ENCODE measurements at regions not wholly inside any gene's neighbourhood (a gene's known extent, or its start where the extent isn't known, plus 50 kb on each side); places are given as distances from the start of the nearest gene placed in this dataset.
A peak's percentile ranks its signal among the peaks of the same experiment; 100 is the strongest.

DNA sequence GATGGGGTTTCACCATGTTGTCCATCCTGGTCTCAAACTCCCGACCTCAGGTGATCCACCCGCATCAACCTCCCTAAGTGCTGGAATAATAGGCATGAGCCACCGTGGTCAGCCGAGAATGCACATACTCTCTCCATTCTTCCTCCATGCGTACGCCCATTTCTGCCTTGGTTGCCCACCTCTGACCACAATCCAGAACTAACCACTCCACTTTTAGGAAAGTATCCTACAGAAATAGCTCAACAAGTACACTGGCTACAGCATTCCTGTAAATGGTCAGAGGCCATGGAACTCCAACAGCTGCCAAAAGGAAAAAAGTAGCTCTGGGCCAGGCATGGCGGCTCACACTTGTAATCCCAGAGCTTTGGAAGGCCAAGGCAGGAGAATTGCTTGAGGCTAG is 60.7 kb downstream of the IRF2BPL start (continued):
- TF ChIP-seq, protein P1, sequence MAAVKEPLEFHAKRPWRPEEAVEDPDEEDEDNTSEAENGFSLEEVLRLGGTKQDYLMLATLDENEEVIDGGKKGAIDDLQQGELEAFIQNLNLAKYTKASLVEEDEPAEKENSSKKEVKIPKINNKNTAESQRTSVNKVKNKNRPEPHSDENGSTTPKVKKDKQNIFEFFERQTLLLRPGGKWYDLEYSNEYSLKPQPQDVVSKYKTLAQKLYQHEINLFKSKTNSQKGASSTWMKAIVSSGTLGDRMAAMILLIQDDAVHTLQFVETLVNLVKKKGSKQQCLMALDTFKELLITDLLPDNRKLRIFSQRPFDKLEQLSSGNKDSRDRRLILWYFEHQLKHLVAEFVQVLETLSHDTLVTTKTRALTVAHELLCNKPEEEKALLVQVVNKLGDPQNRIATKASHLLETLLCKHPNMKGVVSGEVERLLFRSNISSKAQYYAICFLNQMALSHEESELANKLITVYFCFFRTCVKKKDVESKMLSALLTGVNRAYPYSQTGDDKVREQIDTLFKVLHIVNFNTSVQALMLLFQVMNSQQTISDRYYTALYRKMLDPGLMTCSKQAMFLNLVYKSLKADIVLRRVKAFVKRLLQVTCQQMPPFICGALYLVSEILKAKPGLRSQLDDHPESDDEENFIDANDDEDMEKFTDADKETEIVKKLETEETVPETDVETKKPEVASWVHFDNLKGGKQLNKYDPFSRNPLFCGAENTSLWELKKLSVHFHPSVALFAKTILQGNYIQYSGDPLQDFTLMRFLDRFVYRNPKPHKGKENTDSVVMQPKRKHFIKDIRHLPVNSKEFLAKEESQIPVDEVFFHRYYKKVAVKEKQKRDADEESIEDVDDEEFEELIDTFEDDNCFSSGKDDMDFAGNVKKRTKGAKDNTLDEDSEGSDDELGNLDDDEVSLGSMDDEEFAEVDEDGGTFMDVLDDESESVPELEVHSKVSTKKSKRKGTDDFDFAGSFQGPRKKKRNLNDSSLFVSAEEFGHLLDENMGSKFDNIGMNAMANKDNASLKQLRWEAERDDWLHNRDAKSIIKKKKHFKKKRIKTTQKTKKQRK (IDR thresholded peaks at IDR 0.05; ENCODE audit: low read depth, low read length): no peak
- no peak for TF ChIP-seq MXI1 (IDR thresholded peaks at IDR 0.05; ENCODE audit: low read depth, low read length)

DNA sequence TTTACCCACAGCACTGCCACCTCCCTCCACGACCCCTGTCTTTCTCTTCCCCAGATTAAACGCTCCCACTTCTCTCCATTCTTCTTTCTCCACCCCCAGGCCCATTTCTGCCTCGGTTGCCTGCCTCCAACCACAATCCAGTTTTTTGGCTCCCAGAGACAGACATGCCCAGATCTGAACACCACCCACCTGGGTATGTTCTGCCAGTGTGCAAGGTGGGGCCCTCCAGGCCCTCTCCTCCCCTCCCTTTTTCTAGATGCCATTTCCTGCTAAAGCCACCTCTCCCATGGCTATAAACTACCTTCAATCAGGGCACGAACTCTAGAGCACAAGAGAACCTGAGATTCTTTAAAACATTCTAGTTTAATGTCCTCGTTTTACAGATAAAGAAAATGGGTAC is 63.3 kb downstream of the IRF2BPL start:
- ChIA-PET RAD21 (ENCODE audit: unreplicated experiment) (interaction anchor here (0.5 to 15.0 kb wide), 8 partner anchors 10 to 156 kb away, joined by 3 to 285 read pairs (median 4); partner anchors contain the start of gene IRF2BPL), SMC1A (ENCODE audit: uncharacterized antibody, unreplicated experiment) (interaction anchor here (0.7 to 14.6 kb wide), 10 partner anchors 8 to 77 kb away, joined by 3 to 172 read pairs (median 6); no protein-coding TSS in a partner anchor), CTCF (interaction anchor here (1.0 to 1.5 kb wide), 3 partner anchors 23 to 61 kb away, joined by 3 to 4 read pairs (median 3); no protein-coding TSS in a partner anchor), POLR2A (interaction anchor here (0.6 to 13.0 kb wide), 9 partner anchors 10 to 78 kb away, joined by 3 to 173 read pairs (median 6); partner anchors contain the start of gene IRF2BPL)
- Histone ChIP-seq H2AFZ (ENCODE audit: control insufficient read depth, low read depth, low read length) (no peak overlapping the region), H4K20me1 (ENCODE audit: control insufficient read depth, insufficient read depth) (no peaks in the 10 kb centered on the region), H3K79me2 (ENCODE audit: control insufficient read depth, insufficient read depth, low read length) (peaks cover 11% of the 10 kb centered on the region), H3K27ac (ENCODE audit: control insufficient read depth, insufficient read depth) (peak overlapping the region; percentile 58), H3K27me3 (replicated peaks in 1 of 2; ENCODE audit: control insufficient read depth in 2 of 2, insufficient read depth in 2 of 2, low read length in 1 of 2) (no peaks in the 10 kb centered on the region), H3K9me3 (replicated peaks; ENCODE audit: control insufficient read depth, insufficient read depth, low read length) (no peaks in the 10 kb centered on the region), H3K9ac (ENCODE audit: control insufficient read depth, insufficient read depth, low read length) (no peak overlapping the region), H3K4me3 (no peak overlapping the region), H3K4me2 (ENCODE audit: control insufficient read depth, insufficient read depth) (peak overlapping the region; percentile 34; the same call in 1 of the 2 replicates), H3K36me3 (ENCODE audit: control insufficient read depth in 2 of 2, insufficient read depth in 2 of 2, low read length in 1 of 2) (no peaks in the 10 kb centered on the region; a peak in 1 of 4 replicates), H3K4me1 (ENCODE audit: control insufficient read depth, insufficient read depth, low read length) (peaks cover 49% of the 10 kb centered on the region)
- DNase-seq (ENCODE audit: low read depth, low spot score): no peak
- no TSS peak for BruUV-seq (replicated peaks)
- TF ChIP-seq, protein P2, sequence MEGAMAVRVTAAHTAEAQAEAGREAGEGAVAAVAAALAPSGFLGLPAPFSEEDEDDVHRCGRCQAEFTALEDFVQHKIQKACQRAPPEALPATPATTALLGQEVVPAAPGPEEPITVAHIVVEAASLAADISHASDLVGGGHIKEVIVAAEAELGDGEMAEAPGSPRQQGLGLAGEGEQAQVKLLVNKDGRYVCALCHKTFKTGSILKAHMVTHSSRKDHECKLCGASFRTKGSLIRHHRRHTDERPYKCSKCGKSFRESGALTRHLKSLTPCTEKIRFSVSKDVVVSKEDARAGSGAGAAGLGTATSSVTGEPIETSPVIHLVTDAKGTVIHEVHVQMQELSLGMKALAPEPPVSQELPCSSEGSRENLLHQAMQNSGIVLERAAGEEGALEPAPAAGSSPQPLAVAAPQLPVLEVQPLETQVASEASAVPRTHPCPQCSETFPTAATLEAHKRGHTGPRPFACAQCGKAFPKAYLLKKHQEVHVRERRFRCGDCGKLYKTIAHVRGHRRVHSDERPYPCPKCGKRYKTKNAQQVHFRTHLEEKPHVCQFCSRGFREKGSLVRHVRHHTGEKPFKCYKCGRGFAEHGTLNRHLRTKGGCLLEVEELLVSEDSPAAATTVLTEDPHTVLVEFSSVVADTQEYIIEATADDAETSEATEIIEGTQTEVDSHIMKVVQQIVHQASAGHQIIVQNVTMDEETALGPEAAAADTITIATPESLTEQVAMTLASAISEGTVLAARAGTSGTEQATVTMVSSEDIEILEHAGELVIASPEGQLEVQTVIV (IDR thresholded peaks at IDR 0.05; ENCODE audit: borderline replicate concordance, partially characterized antibody): no peak
- no peak for TF ChIP-seq BACH1 (IDR thresholded peaks at IDR 0.05; ENCODE audit: borderline replicate concordance)
- TF ChIP-seq, protein P3, sequence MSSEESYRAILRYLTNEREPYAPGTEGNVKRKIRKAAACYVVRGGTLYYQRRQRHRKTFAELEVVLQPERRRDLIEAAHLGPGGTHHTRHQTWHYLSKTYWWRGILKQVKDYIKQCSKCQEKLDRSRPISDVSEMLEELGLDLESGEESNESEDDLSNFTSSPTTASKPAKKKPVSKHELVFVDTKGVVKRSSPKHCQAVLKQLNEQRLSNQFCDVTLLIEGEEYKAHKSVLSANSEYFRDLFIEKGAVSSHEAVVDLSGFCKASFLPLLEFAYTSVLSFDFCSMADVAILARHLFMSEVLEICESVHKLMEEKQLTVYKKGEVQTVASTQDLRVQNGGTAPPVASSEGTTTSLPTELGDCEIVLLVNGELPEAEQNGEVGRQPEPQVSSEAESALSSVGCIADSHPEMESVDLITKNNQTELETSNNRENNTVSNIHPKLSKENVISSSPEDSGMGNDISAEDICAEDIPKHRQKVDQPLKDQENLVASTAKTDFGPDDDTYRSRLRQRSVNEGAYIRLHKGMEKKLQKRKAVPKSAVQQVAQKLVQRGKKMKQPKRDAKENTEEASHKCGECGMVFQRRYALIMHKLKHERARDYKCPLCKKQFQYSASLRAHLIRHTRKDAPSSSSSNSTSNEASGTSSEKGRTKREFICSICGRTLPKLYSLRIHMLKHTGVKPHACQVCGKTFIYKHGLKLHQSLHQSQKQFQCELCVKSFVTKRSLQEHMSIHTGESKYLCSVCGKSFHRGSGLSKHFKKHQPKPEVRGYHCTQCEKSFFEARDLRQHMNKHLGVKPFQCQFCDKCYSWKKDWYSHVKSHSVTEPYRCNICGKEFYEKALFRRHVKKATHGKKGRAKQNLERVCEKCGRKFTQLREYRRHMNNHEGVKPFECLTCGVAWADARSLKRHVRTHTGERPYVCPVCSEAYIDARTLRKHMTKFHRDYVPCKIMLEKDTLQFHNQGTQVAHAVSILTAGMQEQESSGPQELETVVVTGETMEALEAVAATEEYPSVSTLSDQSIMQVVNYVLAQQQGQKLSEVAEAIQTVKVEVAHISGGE (CRISPR knock-in tag; IDR thresholded peaks at IDR 0.05): no peak
- TF ChIP-seq, protein P4, sequence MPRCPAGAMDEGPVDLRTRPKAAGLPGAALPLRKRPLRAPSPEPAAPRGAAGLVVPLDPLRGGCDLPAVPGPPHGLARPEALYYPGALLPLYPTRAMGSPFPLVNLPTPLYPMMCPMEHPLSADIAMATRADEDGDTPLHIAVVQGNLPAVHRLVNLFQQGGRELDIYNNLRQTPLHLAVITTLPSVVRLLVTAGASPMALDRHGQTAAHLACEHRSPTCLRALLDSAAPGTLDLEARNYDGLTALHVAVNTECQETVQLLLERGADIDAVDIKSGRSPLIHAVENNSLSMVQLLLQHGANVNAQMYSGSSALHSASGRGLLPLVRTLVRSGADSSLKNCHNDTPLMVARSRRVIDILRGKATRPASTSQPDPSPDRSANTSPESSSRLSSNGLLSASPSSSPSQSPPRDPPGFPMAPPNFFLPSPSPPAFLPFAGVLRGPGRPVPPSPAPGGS (IDR thresholded peaks at IDR 0.05; ENCODE audit: borderline replicate concordance, insufficient read depth, low read depth, low read length, poor library complexity, severe bottlenecking): no peak
- in situ Hi-C loops (cut with MboI) (no loop called here), intact Hi-C loops (cut with micrococcal nuclease; ENCODE audit: unreplicated experiment) (no loop called here)
- WGBS (ENCODE audit: insufficient coverage, insufficient replicate concordance, low lambda C conversion rate, missing lambda C conversion rate): 54% methylated on average over 5 of the region's 5 CpGs
- ATAC-seq: no peak
- FAIRE-seq: no peak

All from GM12878 (cell line).